HG03460 (cell line): ENCODE measurements at regions not wholly inside any gene's neighbourhood (a gene's known extent, or its start where the extent isn't known, plus 50 kb on each side); places are given as distances from the start of the nearest gene placed in this dataset.
"Not testable (repeated sequence)": the region's sequence is repeated elsewhere in the genome, so short reads cannot be mapped to it uniquely, and the experiment has no call there.

Experiments used
- ATAC-seq: cut with Tn5 transposase; IDR thresholded peaks from one replicate; pipeline ENCODE4 v1.9.1; 2021; ENCODE audit not compliant: unreplicated experiment

DNA sequence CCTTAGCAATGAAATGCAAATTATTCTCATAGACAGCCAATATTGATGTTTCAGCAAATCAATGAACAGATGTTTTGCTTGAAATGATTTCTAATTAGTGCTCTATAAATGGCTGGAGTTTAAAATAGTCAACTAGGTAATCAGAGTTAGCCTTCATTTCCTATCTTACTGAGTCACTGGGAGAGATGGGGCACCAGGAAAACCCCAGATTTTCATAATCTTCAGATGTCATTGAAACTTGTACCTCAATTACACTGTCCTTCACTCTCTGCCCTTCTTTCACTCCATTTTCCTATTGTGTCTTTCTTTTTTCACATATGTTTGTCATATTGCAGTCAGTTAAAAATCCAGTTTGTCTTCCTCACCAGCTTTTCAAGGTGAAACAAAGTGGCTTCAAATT, 92.7 kb downstream of the C12orf75 start:
- no peak for ATAC-seq

DNA sequence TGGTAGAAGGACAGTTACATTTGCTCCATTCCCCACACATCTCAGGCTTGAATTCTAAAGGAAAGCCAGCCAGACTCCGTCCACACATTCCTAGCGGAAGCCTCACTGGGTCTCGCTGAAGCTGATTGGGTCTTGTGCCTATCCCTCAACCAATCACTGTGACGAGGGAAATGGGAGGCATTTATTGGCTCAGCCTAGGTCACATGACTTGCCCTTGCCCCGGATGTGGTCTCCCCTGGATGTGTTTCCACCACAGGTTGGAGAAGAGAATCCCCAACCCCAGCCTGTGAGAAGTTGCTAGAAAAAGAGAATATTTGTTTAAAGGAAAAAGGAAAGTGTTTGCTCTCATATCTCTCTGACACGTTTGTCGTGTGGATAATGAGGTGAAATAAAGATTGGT, 93.4 kb downstream of the C12orf75 start:
- ATAC-seq, result no peak

DNA sequence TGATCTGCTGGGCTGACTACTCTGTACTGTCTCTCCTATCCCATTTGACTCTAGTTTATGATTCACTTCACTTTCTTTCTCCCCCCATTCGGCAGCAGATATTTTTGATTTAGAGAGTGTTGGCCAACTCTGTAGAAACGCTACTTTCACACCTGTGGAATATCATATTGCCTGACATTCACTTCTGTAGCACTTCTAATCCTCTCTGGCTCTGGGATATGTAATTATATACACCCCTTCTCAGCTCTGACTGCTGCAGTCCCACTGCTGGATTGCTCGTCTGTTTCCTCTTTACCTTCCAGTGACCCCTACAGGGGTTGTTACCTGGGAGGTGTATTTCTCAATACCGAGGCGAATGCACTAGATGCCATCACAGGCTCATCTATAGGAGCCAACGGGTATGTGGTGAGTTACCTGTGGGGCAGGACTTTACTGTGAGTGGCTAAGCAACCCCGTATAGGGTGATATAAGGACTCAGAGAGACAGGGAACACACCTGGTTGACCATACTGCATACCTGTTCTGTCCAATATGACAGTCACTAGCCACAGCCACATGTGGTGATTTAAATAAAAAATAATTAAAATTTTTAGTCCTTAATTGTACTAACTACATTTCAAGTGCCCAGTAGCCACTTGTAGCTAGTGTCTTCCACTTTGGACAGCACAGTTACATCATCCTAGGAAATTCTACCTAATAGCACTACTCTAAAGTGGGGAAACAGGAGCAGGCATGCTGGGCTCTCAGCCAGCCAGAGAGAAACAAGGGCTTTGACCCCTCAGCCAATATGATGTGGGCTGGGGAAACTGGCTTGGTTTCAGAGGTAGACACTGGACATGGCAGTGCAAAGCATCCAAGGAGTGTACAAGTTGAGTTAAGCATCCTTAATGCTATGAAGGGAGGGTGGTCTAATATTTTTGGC, 95.0 kb downstream of the C12orf75 start:
- ATAC-seq, result no peak

DNA sequence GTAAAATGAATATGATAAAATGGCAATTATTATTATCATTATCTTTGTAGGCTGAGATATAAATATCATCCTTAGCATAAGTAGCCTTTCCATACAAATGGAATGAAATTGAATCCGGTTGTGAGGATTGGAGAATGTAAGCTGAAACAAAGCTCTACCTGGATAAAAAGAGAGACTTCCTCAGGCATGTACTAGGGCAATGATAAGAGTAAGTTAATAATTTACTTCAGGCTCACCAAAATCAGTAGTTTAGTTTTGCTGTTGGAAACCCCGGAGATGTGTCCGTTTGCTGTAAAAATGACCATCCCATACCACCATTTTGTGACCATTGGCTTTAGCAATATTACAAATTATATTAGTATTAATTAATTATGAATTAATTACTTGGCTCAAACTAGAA, 96.3 kb downstream of the C12orf75 start:
- ATAC-seq, result no peak

DNA sequence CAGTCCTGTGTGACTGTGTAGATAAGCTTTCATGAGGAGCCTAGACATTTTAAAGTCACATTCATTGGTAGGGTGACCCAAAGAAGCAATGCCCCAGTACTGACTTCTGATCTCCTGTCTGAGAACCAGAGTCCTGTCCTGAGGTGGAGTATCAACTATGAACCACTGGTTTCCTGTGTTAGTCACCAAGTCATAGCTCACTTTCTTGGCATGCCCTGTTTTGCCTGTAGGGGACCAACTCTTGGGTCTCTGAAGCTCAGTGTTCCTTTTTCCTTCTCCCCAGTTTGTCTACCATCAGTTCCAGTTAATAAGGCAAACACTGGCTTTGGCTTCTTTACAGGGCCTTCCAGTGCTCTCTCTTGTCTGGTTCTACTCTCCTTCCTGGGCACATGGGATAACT, 97.4 kb downstream of the C12orf75 start:
- no peak for ATAC-seq

DNA sequence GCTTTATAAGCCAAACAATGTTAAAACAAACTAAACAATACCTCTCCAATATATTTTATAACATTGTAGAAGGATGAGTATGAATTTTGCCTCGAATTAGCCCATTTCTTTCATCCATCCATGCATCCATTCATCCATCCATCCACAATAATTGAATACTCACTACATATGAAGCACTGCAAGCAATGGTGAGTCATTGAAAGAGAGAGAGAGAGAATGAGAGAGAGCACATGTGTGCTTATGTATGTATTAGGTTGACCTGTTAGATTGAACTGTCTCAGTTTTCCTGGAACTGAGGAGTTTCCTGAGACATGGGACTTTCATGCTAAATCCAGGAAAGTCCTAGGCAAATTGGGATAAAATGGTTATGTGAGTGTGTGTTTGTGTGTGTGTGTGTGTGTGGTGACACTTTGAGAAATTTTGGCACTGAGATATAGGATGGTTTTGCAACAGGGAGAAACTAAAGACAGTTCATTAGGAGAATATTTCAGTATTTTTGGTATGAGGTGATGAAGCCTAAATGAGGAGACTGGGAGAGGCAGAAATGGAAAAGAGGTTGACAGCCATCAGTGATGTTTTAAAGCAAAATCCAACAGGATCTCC, 98.4 kb downstream of the C12orf75 start:
- ATAC-seq, result no peak

DNA sequence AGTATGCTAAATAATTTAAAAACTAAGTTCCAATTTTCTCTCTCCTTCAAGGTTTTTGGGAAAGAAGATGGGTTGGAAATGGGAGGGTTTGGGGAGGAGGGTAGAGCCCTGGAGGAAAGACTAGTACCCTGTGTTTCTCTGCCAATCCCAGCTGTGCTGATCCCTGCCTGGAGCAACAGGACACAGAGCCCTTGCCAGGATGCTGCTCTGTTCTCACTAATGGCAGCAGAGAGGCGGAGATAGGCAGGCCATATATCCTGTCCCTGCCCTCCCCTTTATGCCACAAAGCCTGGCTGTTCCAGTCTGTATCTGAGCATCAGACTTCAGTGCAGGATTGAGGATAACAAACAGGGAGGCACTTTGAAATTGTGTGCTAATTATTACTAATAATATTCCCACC, 99.0 kb downstream of the C12orf75 start:
- ATAC-seq, result no peak

DNA sequence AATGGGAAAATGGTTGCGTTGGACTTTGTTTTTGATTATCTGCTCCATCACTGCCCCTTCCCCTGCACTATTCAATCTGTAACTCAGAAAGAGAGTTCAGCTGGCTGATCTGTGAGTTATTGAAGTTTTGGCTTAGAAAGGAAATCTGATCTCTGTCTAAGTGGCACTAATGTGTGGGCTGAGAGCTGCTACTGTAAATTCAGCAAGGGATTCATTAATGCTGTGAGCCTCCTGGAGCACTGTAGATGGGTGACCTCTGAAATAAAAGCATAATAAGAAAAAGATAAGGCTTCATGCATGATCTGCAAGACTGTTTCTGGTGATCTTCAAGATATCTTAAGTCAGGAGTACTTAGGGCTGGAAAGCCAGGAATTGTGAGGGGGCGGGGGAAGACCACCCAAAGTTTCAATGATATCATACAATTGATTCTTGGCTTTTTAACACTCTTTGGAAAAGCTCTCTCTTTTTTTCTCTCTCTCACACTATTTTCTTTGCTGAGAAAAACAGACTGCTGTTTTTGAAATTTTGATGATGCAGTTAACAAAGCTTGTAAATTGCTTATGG, 101.1 kb downstream of the C12orf75 start:
- ATAC-seq, result no peak

DNA sequence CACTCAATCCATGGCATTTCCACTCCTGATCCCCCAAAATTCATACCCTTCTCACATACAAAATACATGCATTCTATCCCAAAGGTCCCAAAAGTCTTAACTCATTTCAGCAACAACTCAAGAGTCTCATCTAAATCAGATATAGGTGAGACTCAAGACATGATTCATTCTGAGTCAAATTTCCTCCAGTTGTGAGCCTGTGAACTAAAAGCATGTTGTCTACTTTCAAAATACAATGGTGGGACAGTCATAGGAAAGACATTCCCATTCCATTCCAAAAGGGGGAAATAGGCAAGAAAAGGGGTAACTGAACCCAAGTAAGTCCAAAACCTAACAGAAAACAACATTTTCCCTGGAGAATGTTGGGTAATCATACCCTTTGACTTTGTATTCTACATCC, 103.3 kb downstream of the C12orf75 start:
- no peak for ATAC-seq

DNA sequence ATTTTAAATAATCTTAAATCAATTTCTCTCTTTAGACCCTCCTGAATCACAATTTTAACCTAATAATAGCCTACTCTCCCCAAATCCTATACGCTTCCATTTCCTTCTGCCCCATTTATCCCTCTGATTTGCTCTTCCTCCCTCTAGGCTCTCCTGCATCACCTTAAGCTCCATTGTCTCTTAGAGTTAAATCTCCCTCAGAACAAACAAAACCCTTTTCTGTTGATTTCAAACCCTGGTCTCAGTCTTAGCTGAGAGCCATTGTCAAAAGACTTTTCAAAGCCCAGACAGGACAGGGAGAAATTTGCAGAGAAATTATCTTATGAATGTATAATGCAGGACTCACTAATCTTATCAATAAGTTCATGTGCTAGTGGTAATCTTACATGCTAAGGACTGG, 106.1 kb downstream of the C12orf75 start:
- ATAC-seq, result no peak

DNA sequence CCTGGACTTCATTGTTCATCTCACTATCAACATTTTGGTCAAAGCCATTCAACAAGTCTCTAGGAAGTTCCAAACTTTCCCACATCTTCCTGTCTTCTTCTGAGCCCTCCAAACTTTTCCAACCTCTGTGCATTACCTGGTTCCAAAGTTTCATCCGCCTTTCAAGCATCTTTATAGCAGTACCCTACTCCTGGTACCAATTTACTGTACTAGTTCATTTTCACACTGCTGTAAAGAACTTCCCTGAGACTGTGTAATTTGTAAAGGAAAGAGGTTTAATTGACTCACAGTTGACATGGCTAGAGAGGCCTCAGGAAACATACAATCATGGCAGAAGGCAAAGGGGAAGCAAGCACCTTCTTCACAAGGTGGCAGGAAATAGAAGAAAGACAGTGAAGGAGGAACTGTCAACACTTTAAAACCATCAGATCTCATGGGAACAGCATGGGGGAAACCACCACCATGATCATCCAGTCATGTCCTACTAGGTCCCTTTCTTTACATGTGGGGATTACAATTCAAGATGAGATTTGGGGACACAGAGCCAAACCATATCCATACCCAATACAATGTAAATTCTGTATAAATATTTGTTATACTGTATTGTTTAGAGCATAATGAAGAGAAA, 109.7 kb downstream of the C12orf75 start:
- no peak for ATAC-seq

DNA sequence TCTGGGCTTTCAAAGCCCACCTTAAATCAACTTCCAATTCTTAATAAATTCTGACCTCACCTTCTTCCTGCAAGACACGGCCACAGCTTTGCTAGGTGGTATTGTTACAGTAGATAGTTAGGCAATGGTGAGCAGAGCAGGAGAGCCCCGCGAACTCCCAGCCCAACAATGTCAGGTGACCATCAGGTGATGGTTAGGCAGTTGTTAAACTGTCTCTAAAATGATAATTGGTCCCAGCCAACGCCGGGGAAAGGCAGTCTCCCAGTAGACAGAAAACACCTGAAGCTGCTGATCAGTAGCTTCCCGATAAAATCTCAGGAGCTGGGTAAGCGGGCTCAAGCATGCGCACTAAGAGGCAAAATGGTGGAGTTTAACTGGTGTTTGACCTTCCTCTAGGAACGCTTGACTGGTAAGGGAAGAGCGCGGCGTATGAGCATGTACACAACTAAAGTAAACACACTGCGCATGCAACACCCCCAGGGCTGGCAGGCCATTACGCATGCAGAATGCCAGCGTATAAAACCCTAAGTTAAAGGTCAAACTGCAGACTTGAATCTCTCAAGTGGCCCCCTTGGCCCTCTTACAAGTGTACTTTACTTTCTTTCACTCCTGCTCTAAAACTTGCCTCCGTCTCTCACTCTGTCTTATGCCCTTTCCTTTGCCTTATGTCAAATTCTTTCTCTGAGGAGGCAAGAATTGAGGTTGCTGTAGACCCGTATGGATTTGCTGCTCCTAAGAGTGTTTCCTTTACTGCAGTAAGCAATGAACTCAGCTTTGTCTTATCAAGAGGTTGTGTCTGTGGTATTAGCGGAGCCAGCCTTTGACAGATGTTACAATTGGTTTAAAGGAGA, 113.5 kb downstream of the C12orf75 start:
- no peak for ATAC-seq

DNA sequence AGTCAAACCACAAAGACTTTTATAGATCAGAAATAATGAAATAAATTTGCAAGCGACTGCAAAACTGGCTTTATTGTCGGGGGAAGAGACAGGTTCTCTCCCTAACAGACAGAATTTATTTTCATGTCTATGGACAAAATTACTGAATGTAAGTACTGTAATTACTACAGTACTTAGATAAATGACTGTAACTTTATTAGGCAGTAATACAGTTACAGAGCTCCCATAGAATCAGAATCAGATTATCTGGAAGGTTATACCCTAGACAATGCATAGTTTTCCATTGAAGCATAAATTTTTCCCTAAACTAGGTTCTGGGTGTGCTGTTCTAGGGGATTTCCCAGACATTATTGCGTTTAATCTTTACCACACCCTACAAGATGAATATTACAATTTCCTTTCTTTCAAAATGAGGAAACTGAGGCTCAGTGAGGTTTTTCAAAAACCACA, 114.2 kb downstream of the C12orf75 start:
- no peak for ATAC-seq

DNA sequence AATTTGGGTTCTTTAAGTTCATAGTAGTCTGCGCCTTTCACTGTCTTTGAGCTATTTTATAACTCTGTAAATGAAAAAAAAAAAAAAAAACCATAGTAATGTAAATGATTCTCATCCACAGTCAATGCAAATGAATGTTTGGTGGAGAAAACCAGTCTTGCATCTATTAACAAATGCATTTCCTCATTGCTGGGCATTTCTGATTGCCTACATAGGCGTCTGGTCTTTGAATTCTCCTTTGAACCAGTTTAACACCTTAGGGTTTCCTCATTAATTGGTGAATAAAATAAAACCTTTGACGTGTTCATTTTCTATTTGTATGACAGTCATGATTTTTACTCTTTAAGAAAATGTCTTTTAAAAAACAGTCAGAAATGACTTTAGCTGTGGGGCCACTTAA, 114.8 kb downstream of the C12orf75 start:
- no peak for ATAC-seq

DNA sequence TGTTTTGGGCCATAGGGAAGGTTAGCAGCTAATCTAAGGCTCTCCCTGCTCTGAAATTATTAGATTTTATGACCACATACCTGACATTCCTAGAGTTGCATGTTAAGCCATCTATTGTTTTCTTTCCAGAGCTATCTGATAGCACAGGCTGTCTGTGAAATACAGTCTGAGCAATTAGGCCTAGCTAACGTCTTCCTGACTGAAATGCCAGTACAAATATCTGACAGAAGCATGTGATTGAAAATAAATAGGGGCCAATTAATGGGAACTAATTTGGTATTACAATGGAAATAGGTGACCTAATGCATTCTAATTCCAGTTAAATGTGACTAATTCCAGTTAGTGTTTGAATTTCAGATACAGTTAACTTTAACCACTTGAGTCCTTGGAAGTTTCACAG, 115.2 kb downstream of the C12orf75 start:
- no peak for ATAC-seq

DNA sequence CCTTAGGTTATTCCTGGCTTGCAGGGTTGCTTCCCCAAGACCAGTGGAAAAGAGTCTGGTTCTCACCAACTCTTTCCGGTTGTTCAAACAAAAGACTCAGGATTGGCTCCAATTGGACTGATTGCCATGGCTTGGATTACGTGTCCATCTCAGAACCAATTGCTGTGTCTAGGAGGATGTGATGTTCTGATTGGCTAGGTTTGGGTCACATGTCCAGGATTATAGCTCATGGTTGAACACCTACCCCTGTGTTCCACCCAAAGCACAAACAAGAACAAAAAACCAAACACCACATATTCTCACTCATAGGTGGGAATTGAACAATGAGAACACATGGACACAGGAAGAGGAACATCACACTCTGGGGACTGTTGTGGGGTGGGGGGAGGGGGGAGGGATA, 116.0 kb downstream of the C12orf75 start:
- not testable (repeated sequence) for ATAC-seq

DNA sequence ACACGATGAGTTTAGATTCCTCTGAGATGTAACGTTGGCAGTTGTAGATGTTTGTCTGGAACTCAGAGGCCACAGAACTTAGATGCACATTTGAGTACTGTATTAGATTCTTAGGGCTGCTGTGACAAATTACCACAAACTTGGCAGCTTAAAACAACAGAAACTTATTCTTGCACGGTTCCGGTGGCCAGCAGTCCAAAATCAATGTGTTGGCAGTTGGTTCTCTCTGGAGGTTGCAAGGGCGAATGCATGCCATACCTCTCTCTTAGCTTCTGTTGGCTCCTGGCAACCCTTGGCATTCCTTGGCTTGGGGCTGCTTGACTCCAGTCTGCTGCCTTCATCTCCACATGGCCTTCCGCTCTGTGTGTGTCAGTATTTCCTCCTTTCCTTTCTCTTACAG, 118.9 kb downstream of the C12orf75 start:
- no peak for ATAC-seq

DNA sequence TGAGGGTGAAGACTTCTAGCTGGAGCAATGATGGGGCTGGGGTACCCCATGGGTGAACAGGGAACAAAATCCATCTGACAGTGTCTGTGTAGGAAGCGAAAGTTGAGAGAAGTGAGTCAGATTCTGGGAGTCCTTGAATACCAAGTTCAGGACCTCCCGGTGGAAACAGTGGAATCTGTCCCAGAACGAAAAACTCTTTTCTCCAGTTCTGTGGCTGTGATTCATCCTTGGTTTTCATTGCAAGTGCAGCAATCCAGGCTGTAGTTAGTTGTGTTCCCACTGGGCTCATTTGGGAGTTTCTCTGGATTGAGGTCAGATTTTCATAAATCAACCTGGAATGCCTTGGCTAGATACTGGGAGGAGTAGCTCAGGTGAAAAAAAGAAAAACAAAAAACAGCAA, 120.7 kb downstream of the C12orf75 start:
- no peak for ATAC-seq

DNA sequence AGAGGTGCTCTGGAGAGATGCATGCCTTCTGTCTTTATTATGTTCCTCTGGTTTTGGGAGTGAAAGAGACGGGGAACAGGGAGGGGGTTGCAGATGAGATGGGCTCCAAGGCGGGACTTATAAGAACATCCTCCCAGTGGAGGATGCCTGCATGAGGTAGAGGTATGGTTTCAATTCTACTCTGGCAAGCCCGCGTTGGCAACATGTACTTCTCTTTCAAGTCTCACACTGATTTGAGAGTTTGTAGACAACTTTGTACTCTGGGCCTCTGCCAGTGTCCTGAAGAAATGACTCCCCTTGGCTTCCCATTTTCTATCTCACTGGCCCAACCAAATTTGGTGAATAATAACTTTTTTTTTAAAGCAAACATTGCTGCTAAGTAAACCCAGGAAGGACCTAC, 121.3 kb downstream of the C12orf75 start:
- ATAC-seq, result no peak

DNA sequence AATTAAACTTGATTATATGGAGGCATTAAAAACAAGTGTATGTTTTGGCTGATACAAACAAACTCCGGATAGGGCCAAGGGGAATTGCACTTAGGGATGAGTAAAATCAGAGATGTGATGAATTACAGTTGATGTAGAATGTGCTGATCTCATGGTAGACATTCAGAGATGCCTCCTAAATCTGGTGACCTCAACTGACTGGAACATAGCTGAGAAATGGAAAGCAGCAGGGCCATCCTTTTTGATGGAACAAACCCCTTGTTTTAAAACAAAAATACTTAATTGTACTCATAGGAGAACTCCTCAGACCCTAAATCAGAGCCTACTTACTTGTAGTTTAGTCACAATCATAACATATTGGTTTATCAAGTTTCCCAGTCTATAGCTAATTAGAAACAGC, 122.8 kb downstream of the C12orf75 start:
- no peak for ATAC-seq

DNA sequence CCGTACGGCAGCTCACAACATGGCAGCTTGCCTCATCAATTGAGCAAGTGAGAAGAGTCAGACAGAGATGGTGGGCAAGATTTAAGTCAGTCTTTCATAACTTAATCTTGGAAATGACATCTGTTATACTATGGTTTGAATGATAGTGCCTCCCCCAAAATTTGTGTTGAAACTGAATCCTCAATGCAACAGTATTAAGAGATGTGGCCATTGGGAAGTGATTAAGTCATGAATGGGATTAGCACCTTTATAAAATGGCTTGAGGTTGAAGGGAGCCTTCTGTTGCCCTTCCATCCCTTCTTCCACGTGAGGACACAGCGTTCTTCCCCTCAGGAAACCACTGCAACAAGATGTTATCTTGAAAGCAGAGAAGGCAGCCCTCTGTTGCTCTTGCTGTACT, 124.2 kb downstream of the C12orf75 start:
- no peak for ATAC-seq
